Stimulated activated memory B cell treated with anti-CD40 and anti-IgM and Interleukin-4, amounts not matched to agents 10 μg/mL and 1 μg/mL and 100 μg/mL, for 72 hours (primary cell): ENCODE measurements at regions not wholly inside any gene's neighbourhood (a gene's known extent, or its start where the extent isn't known, plus 50 kb on each side); places are given as distances from the start of the nearest gene placed in this dataset.

Experiments
- ATAC-seq: fragments of 150-1000 bp; cut with Tn5 transposase; 2 replicates; pipeline ENCODE4 v1.10.0; 2021
- H3K27ac Mint-ChIP-seq: one replicate; pipeline ENCODE4 v1.8.0; 2022; ENCODE audit warnings: mild to moderate bottlenecking, mixed read lengths
- H3K27me3 Mint-ChIP-seq: one replicate; pipeline ENCODE4 v1.8.0; 2022; ENCODE audit warnings: mixed read lengths
- H3K36me3 Mint-ChIP-seq: one replicate; pipeline ENCODE4 v1.8.0; 2022; ENCODE audit warnings: mixed read lengths
- H3K4me1 Mint-ChIP-seq: one replicate; pipeline ENCODE4 v1.8.0; 2022; ENCODE audit warnings: mixed read lengths
- H3K4me3 Mint-ChIP-seq: one replicate; pipeline ENCODE4 v1.8.0; 2022; ENCODE audit warnings: mild to moderate bottlenecking, moderate library complexity, mixed read lengths
- H3K9me3 Mint-ChIP-seq: one replicate; pipeline ENCODE4 v1.8.0; 2022; ENCODE audit warnings: mixed read lengths

GRCh38 chr1:239209591-239209990 is 176.8 kb upstream of the CHRM3 start:
- H3K36me3 Mint-ChIP-seq = no peaks in the 10 kb centered on the region
- no peaks in the 10 kb centered on the region for H3K4me1 Mint-ChIP-seq
- H3K4me3 Mint-ChIP-seq = no peak overlapping the region
- peaks cover 3% of the 10 kb centered on the region for H3K9me3 Mint-ChIP-seq
- no peak overlapping the region for H3K27ac Mint-ChIP-seq
- no peaks in the 10 kb centered on the region for H3K27me3 Mint-ChIP-seq
- no peak for ATAC-seq

GRCh38 chr1:239204401-239204800 is 182.0 kb upstream of the CHRM3 start:
- no peaks in the 10 kb centered on the region for H3K27me3 Mint-ChIP-seq

GRCh38 chr1:239197871-239198270 is 188.5 kb upstream of the CHRM3 start:
- Mint-ChIP-seq H3K27ac (no peak overlapping the region), H3K4me3 (no peak overlapping the region), H3K27me3 (no peaks in the 10 kb centered on the region), H3K4me1 (no peaks in the 10 kb centered on the region), H3K36me3 (no peaks in the 10 kb centered on the region), H3K9me3 (peaks cover 8% of the 10 kb centered on the region)
- no peak for ATAC-seq

More at GRCh38 chr1:239204401-239204800, 182.0 kb upstream of the CHRM3 start:
- no peaks in the 10 kb centered on the region for H3K36me3 Mint-ChIP-seq
- H3K9me3 Mint-ChIP-seq = peaks cover 8% of the 10 kb centered on the region
- H3K4me1 Mint-ChIP-seq = no peaks in the 10 kb centered on the region
- ATAC-seq = no peak
- no peak overlapping the region for H3K27ac Mint-ChIP-seq
- no peak overlapping the region for H3K4me3 Mint-ChIP-seq

GRCh38 chr1:239189998-239190512 is 196.3 kb upstream of the CHRM3 start:
- Mint-ChIP-seq H3K27me3 (no peaks in the 10 kb centered on the region), H3K4me3 (no peak overlapping the region), H3K9me3 (peaks cover 8% of the 10 kb centered on the region), H3K27ac (no peak overlapping the region), H3K36me3 (no peaks in the 10 kb centered on the region), H3K4me1 (no peaks in the 10 kb centered on the region)
- ATAC-seq = no peak

- H3K27me3 Mint-ChIP-seq = no peaks in the 10 kb centered on the region
- H3K9me3 Mint-ChIP-seq = peaks cover 5% of the 10 kb centered on the region
- H3K4me3 Mint-ChIP-seq = no peak overlapping the region
- H3K36me3 Mint-ChIP-seq = no peaks in the 10 kb centered on the region
- no peaks in the 10 kb centered on the region for H3K4me1 Mint-ChIP-seq
- ATAC-seq = no peak
- H3K27ac Mint-ChIP-seq = no peak overlapping the region
Measured at GRCh38 chr1:239186487-239186886, 199.9 kb upstream of the CHRM3 start.

- H3K4me1 Mint-ChIP-seq = no peaks in the 10 kb centered on the region
- H3K27ac Mint-ChIP-seq = no peak overlapping the region
- no peaks in the 10 kb centered on the region for H3K36me3 Mint-ChIP-seq
- H3K27me3 Mint-ChIP-seq = no peaks in the 10 kb centered on the region
- no peak overlapping the region for H3K4me3 Mint-ChIP-seq
- peaks cover 5% of the 10 kb centered on the region for H3K9me3 Mint-ChIP-seq
- ATAC-seq = no peak
Measured at GRCh38 chr1:239185245-239185619, 201.1 kb upstream of the CHRM3 start.

- no peak for ATAC-seq
- Mint-ChIP-seq H3K27me3 (no peaks in the 10 kb centered on the region), H3K27ac (no peak overlapping the region), H3K4me3 (no peak overlapping the region), H3K4me1 (no peaks in the 10 kb centered on the region), H3K36me3 (no peaks in the 10 kb centered on the region), H3K9me3 (peaks cover 5% of the 10 kb centered on the region)
Measured at GRCh38 chr1:239184561-239185244, 201.7 kb upstream of the CHRM3 start.

- Mint-ChIP-seq H3K4me1 (no peaks in the 10 kb centered on the region), H3K36me3 (no peaks in the 10 kb centered on the region), H3K4me3 (no peak overlapping the region), H3K27me3 (no peaks in the 10 kb centered on the region), H3K27ac (no peak overlapping the region), H3K9me3 (no peaks in the 10 kb centered on the region)
- ATAC-seq = no peak
Measured at GRCh38 chr1:239178961-239179360, 207.4 kb upstream of the CHRM3 start.

- no peaks in the 10 kb centered on the region for H3K27me3 Mint-ChIP-seq
- no peak overlapping the region for H3K27ac Mint-ChIP-seq
- ATAC-seq = no peak
- H3K9me3 Mint-ChIP-seq = peaks cover 4% of the 10 kb centered on the region
- H3K4me3 Mint-ChIP-seq = no peak overlapping the region
- H3K4me1 Mint-ChIP-seq = no peaks in the 10 kb centered on the region
- H3K36me3 Mint-ChIP-seq = no peaks in the 10 kb centered on the region
Measured at GRCh38 chr1:239174880-239175279, 211.5 kb upstream of the CHRM3 start.

- Mint-ChIP-seq H3K27ac (no peak overlapping the region), H3K4me3 (no peak overlapping the region), H3K27me3 (no peaks in the 10 kb centered on the region), H3K36me3 (no peaks in the 10 kb centered on the region), H3K4me1 (no peaks in the 10 kb centered on the region), H3K9me3 (peaks cover 6% of the 10 kb centered on the region)
- ATAC-seq = no peak
Measured at GRCh38 chr1:239170828-239171227, 215.5 kb upstream of the CHRM3 start.

- Mint-ChIP-seq H3K4me3 (no peak overlapping the region), H3K36me3 (no peaks in the 10 kb centered on the region), H3K27ac (no peak overlapping the region), H3K9me3 (peaks cover 6% of the 10 kb centered on the region), H3K27me3 (no peaks in the 10 kb centered on the region), H3K4me1 (no peaks in the 10 kb centered on the region)
- ATAC-seq = no peak
Measured at GRCh38 chr1:239169276-239169675, 217.1 kb upstream of the CHRM3 start.

- no peaks in the 10 kb centered on the region for H3K36me3 Mint-ChIP-seq
- H3K27ac Mint-ChIP-seq = no peak overlapping the region
- ATAC-seq = no peak
- peaks cover 2% of the 10 kb centered on the region for H3K9me3 Mint-ChIP-seq
- H3K4me3 Mint-ChIP-seq = no peak overlapping the region
- no peaks in the 10 kb centered on the region for H3K27me3 Mint-ChIP-seq
- no peaks in the 10 kb centered on the region for H3K4me1 Mint-ChIP-seq
Measured at GRCh38 chr1:239164451-239165180, 221.8 kb upstream of the CHRM3 start.

GRCh38 chr1:239155466-239156091 is 230.8 kb upstream of the CHRM3 start:
- no peaks in the 10 kb centered on the region for H3K27me3 Mint-ChIP-seq
- peak; percentile 27 for ATAC-seq
- no peaks in the 10 kb centered on the region for H3K36me3 Mint-ChIP-seq
- no peaks in the 10 kb centered on the region for H3K4me1 Mint-ChIP-seq
- no peak overlapping the region for H3K27ac Mint-ChIP-seq
- peaks cover 4% of the 10 kb centered on the region for H3K9me3 Mint-ChIP-seq
- no peak overlapping the region for H3K4me3 Mint-ChIP-seq

- H3K27ac Mint-ChIP-seq = no peak overlapping the region
- peaks cover 4% of the 10 kb centered on the region for H3K9me3 Mint-ChIP-seq
Measured at GRCh38 chr1:239151937-239152336, 234.4 kb upstream of the CHRM3 start.

GRCh38 chr1:239140968-239141367 is 245.4 kb upstream of the CHRM3 start:
- no peak overlapping the region for H3K27ac Mint-ChIP-seq
- H3K36me3 Mint-ChIP-seq = no peaks in the 10 kb centered on the region
- no peak overlapping the region for H3K4me3 Mint-ChIP-seq
- no peak for ATAC-seq
- peaks cover 8% of the 10 kb centered on the region for H3K9me3 Mint-ChIP-seq
- H3K4me1 Mint-ChIP-seq = no peaks in the 10 kb centered on the region
- no peaks in the 10 kb centered on the region for H3K27me3 Mint-ChIP-seq

More at GRCh38 chr1:239151937-239152336, 234.4 kb upstream of the CHRM3 start:
- Mint-ChIP-seq H3K27me3 (no peaks in the 10 kb centered on the region), H3K4me1 (no peaks in the 10 kb centered on the region), H3K4me3 (no peak overlapping the region), H3K36me3 (no peaks in the 10 kb centered on the region)
- no peak for ATAC-seq
